Adrenal gland (tissue), 5 donors: ENCODE measurements at regions not wholly inside any gene's neighbourhood (a gene's known extent, or its start where the extent isn't known, plus 50 kb on each side); places are given as distances from the start of the nearest gene placed in this dataset.

ENCODE experiments used
- CTCF ChIP-seq, 6 experiments: fragments of 450-650 bp in 4 of 6; fragments of 200-600 bp in 2 of 6; sonication (generic) in 1 of 6; IDR thresholded peaks; 1 replicate in 5 of 6; 2 replicates in 1 of 6; pipeline versions ENCODE4 v1.5.1 to v1.8.0; 2016 to 2021; ENCODE audit warnings: antibody characterized with exemption in 6 of 6, mild to moderate bottlenecking in 2 of 6, moderate library complexity in 1 of 6
- POLR2A ChIP-seq, 2 donors: fragments of 450-650 bp; IDR thresholded peaks; one replicate each; pipeline ENCODE4 v1.6.1; 2017; ENCODE audit warnings: antibody characterized with exemption in 2 of 2, mild to moderate bottlenecking in 2 of 2, moderate library complexity in 1 of 2
- donor health status: DM: no; HTN: no; CAD: no.

- TF ChIP-seq POLR2A (IDR thresholded peaks at IDR 0.05), result no peak
- TF ChIP-seq CTCF (IDR thresholded peaks at IDR 0.05), result no peak
Observed at GRCh38 chr2:111246620-111247061, 125.9 kb downstream of the BCL2L11 start.
